B cell (primary cell): ENCODE measurements at regions not wholly inside any gene's neighbourhood (a gene's known extent, or its start where the extent isn't known, plus 50 kb on each side); places are given as distances from the start of the nearest gene placed in this dataset.

Experiments
- ATAC-seq: fragments of 200-7000 bp; cut with Tn5 transposase; one replicate; pipeline ENCODE4 v1.10.0; 2021; ENCODE audit warnings: low read depth, mild to moderate bottlenecking, moderate number of reproducible peaks, moderate library complexity
- CTCF ChIA-PET: fragments of 350-600 bp; sonication (Branson Sonifier 250); formaldehyde crosslinking; loops from one replicate; lab custom pipeline; 2021; ENCODE audit warnings: antibody characterized with exemption, inconsistent platforms; lab: Charles Lee
- POLR2A ChIA-PET: fragments of 350-600 bp; sonication (Branson Sonifier 250); formaldehyde crosslinking; loops from one replicate; lab custom pipeline; 2021; ENCODE audit warnings: antibody characterized with exemption; lab: Charles Lee
- DNase-seq: peaks from one replicate; pipeline ENCODE4 v3.0.0; 2013
- H2AFZ ChIP-seq: 2 replicates; pipeline ENCODE4 v1.6.1; 2012; ENCODE audit warnings: mild to moderate bottlenecking, low read depth, low read length; ENCODE audit not compliant: insufficient read depth, poor library complexity, severe bottlenecking
- H3K27ac ChIP-seq, 2 donors: 1 replicate in 1 of 2; 2 replicates in 1 of 2; pipeline ENCODE4 v1.5.1; 2012 to 2013; ENCODE audit warnings: low read length in 2 of 2, mild to moderate bottlenecking in 2 of 2, moderate library complexity in 1 of 2
- H3K27me3 ChIP-seq, 4 experiments: fragments of 200-600 bp in 1 of 4; sonication (generic) in 1 of 4; replicated peaks in 1 of 4; 1 replicate in 2 of 4; 2 replicates in 2 of 4; pipeline versions ENCODE4 v1.6.1 to v1.7.0; 2013 to 2016; ENCODE audit warnings: low read length in 3 of 4, mild to moderate bottlenecking in 2 of 4, mixed read lengths in 1 of 4, moderate library complexity in 1 of 4; ENCODE audit not compliant: insufficient read depth in 4 of 4, control insufficient read depth in 3 of 4; ENCODE audit errors: control extremely low read depth in 1 of 4
- H3K36me3 ChIP-seq, 2 experiments: replicated peaks in 1 of 2; 1 replicate in 1 of 2; 2 replicates in 1 of 2; pipeline versions ENCODE4 v1.6.1 to v1.7.1; 2013; ENCODE audit warnings: low read length in 1 of 2; ENCODE audit not compliant: insufficient read depth in 2 of 2, control insufficient read depth in 1 of 2; ENCODE audit errors: control extremely low read depth in 1 of 2, extremely low read depth in 1 of 2
- H3K4me1 ChIP-seq, 2 donors: fragments of 200-600 bp in 1 of 2; sonication (generic) in 1 of 2; 1 replicate in 1 of 2; 2 replicates in 1 of 2; pipeline versions ENCODE4 v1.5.1 to v1.6.1; 2013 to 2017; ENCODE audit warnings: low read length in 2 of 2; ENCODE audit not compliant: control insufficient read depth in 2 of 2, insufficient read depth in 2 of 2
- H3K4me2 ChIP-seq: replicated peaks from 2 replicates; pipeline ENCODE3; 2012; ENCODE audit warnings: mild to moderate bottlenecking, low read depth, low read length; ENCODE audit not compliant: poor library complexity, severe bottlenecking
- H3K4me3 ChIP-seq, 5 experiments: fragments of 200-600 bp in 1 of 5; sonication (generic) in 1 of 5; 1 replicate in 3 of 5; 2 replicates in 2 of 5; pipeline versions ENCODE4 v1.5.1 to v1.7.0; 2011 to 2016; ENCODE audit warnings: low read length in 4 of 5, mild to moderate bottlenecking in 4 of 5, low read depth in 2 of 5, control low read depth in 1 of 5, moderate library complexity in 1 of 5; ENCODE audit not compliant: insufficient read depth in 1 of 5; ENCODE audit errors: control extremely low read depth in 1 of 5, extremely low read depth in 1 of 5
- H3K79me2 ChIP-seq: fragments of 200-600 bp; sonication (generic); one replicate; pipeline ENCODE4 v1.6.0; 2016; ENCODE audit warnings: low read length; ENCODE audit not compliant: control insufficient read depth, insufficient read depth
- H3K9ac ChIP-seq: fragments of 200-600 bp; sonication (generic); 2 replicates; pipeline ENCODE4 v1.6.1; 2017; ENCODE audit warnings: mild to moderate bottlenecking, low read length, moderate library complexity
- H3K9me3 ChIP-seq, 3 donors: one replicate each; pipeline versions ENCODE4 v1.6.1 to v1.7.1; 2013; ENCODE audit warnings: low read length in 2 of 3; ENCODE audit not compliant: control insufficient read depth in 2 of 3, insufficient read depth in 1 of 3; ENCODE audit errors: control extremely low read depth in 1 of 3
- H4K20me1 ChIP-seq: 2 replicates; pipeline ENCODE4 v1.6.0; 2012; ENCODE audit warnings: mild to moderate bottlenecking, low read length; ENCODE audit not compliant: insufficient read depth, control insufficient read depth, poor library complexity, severe bottlenecking
- H3K27ac Mint-ChIP-seq: one replicate; pipeline ENCODE4 v1.8.0; 2021; ENCODE audit warnings: mixed read lengths
- H3K27me3 Mint-ChIP-seq: one replicate; pipeline ENCODE4 v1.8.0; 2021; ENCODE audit warnings: mixed read lengths
- H3K4me1 Mint-ChIP-seq: one replicate; pipeline ENCODE4 v1.8.0; 2021; ENCODE audit warnings: mixed read lengths
- H3K4me3 Mint-ChIP-seq: one replicate; pipeline ENCODE4 v1.8.0; 2021; ENCODE audit warnings: mixed read lengths
- H3K9me3 Mint-ChIP-seq: one replicate; pipeline ENCODE4 v1.8.0; 2022; ENCODE audit warnings: mixed read lengths; ENCODE audit not compliant: insufficient read depth
- EZH2 ChIP-seq: IDR thresholded peaks from 2 replicates; pipeline ENCODE4 v1.6.1; 2012; ENCODE audit warnings: borderline replicate concordance, low read depth, mild to moderate bottlenecking, moderate library complexity, low read length; ENCODE audit not compliant: insufficient read depth, poor library complexity, severe bottlenecking
- WGBS: methylation state at CpG from one replicate; pipeline ENCODE4 v1.1.5; 2013; ENCODE audit warnings: missing lambda C conversion rate; ENCODE audit not compliant: insufficient coverage; 5-methylcytosine and 5-hydroxymethylcytosine counted together
- intact Hi-C: fragments of 100-400 bp; cut with micrococcal nuclease; formaldehyde crosslinking; loops from one replicate; pipeline ENCODE4 v1.10.0; 2022
- TF ChIP-seq, protein P1 (sequence below): fragments of 200-600 bp; IDR thresholded peaks from one replicate; pipeline ENCODE4 v1.8.0; 2022; ENCODE audit warnings: antibody characterized with exemption, mild to moderate bottlenecking

- H3K9me3 Mint-ChIP-seq, result no peaks in the 10 kb centered on the region
- Histone ChIP-seq H3K27ac (no peak overlapping the region), H4K20me1 (no peaks in the 10 kb centered on the region), H3K79me2 (no peaks in the 10 kb centered on the region), H3K9ac (no peak overlapping the region), H3K4me1 (no peaks in the 10 kb centered on the region), H3K9me3 (no peaks in the 10 kb centered on the region), H3K4me3 (no peak overlapping the region), H2AFZ (no peak overlapping the region), H3K4me2 (no peak overlapping the region), H3K36me3 (no peaks in the 10 kb centered on the region), H3K27me3 (no peaks in the 10 kb centered on the region)
- no peak overlapping the region for H3K4me3 Mint-ChIP-seq
- no peak overlapping the region for H3K27ac Mint-ChIP-seq
- ATAC-seq (no peak), DNase-seq (no peak)
- TF ChIP-seq EZH2, result no peak
- TF ChIP-seq, protein P1, sequence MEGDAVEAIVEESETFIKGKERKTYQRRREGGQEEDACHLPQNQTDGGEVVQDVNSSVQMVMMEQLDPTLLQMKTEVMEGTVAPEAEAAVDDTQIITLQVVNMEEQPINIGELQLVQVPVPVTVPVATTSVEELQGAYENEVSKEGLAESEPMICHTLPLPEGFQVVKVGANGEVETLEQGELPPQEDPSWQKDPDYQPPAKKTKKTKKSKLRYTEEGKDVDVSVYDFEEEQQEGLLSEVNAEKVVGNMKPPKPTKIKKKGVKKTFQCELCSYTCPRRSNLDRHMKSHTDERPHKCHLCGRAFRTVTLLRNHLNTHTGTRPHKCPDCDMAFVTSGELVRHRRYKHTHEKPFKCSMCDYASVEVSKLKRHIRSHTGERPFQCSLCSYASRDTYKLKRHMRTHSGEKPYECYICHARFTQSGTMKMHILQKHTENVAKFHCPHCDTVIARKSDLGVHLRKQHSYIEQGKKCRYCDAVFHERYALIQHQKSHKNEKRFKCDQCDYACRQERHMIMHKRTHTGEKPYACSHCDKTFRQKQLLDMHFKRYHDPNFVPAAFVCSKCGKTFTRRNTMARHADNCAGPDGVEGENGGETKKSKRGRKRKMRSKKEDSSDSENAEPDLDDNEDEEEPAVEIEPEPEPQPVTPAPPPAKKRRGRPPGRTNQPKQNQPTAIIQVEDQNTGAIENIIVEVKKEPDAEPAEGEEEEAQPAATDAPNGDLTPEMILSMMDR, result no peak
- no peaks in the 10 kb centered on the region for H3K4me1 Mint-ChIP-seq
- WGBS, result no CpG with 5 or more reads among the region's 1 CpG
- POLR2A ChIA-PET, result no interaction called here
- intact Hi-C loops, result no loop called here
- H3K27me3 Mint-ChIP-seq, result peaks cover 17% of the 10 kb centered on the region
- CTCF ChIA-PET, result interaction anchor here (0.7 kb wide), 1 partner anchor 289 kb away, joined by 4 read pairs; no protein-coding TSS in a partner anchor
These were observed 140.2 kb upstream of the SKOR2 start for GRCh38 chr18:47391665-47392064.

DNA sequence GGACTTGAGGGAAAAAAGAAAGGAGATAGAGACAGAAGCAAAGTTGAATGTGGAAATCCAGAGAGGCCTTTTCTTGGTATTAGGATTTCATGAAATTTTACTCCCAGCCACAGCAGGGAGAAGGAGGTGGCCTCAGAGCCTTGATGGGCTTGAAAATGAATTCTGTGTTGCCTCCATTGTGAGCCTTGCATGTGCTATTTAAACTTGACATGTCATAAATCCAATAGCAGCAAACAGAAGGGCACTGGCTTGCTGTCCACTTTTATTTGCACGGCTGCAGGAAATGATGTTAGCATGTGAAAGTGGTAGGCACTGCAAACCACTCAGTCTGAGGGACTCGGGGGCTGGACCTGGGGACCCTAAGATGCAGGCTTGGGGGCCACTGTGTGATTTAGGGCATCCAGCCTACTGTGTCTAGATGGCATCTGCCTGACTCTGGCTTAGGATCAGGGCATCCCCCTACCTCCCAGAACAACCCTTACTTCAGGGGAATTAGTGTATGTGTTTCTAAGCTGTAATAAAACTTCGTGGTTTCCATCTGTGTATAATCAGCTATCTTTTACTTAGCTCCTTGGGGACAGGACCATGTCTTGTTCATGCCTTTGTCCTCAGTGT, 139.1 kb upstream of the SKOR2 start:
- Histone ChIP-seq H3K9me3 (no peaks in the 10 kb centered on the region), H2AFZ (no peak overlapping the region), H4K20me1 (no peaks in the 10 kb centered on the region), H3K4me1 (no peaks in the 10 kb centered on the region), H3K4me3 (no peak overlapping the region), H3K27ac (no peak overlapping the region), H3K36me3 (no peaks in the 10 kb centered on the region), H3K4me2 (no peak overlapping the region), H3K9ac (no peak overlapping the region), H3K79me2 (no peaks in the 10 kb centered on the region), H3K27me3 (no peaks in the 10 kb centered on the region)
- TF ChIP-seq, protein P1, result no peak
- no peak for TF ChIP-seq EZH2
- 18% methylated on average over 2 of the region's 3 CpGs for WGBS
- ATAC-seq (no peak), DNase-seq (no peak)
- H3K4me1 Mint-ChIP-seq, result no peaks in the 10 kb centered on the region
- no peaks in the 10 kb centered on the region for H3K9me3 Mint-ChIP-seq
- H3K27ac Mint-ChIP-seq, result no peak overlapping the region
- CTCF ChIA-PET, result interaction anchor here (1.0 kb wide), 1 partner anchor 9 kb away, joined by 3 read pairs; no protein-coding TSS in a partner anchor
- H3K27me3 Mint-ChIP-seq, result peaks cover 20% of the 10 kb centered on the region
- intact Hi-C loops, result no loop called here
- no peak overlapping the region for H3K4me3 Mint-ChIP-seq
- POLR2A ChIA-PET, result no interaction called here
